ENCODE measurements at regions not wholly inside any gene's neighbourhood (a gene's known extent, or its start where the extent isn't known, plus 50 kb on each side); places are given as distances from the start of the nearest gene placed in this dataset.

- Histone ChIP-seq H3K27me3 (ENCODE audit: control insufficient read depth in 2 of 2, insufficient read depth in 2 of 2, low read length in 2 of 2) (no peaks in the 10 kb centered on the region), H3K27ac (ENCODE audit: insufficient read depth, low read depth, low read length) (no peak overlapping the region), H3K9me3 (replicated peaks; ENCODE audit: control insufficient read depth, insufficient read depth, low read length) (no peaks in the 10 kb centered on the region), H3K4me3 (replicated peaks in 1 of 3; ENCODE audit: insufficient read depth in 1 of 3, low read depth in 1 of 3, low read length in 3 of 3) (no peak overlapping the region), H3K36me3 (ENCODE audit: control insufficient read depth in 2 of 2, extremely low read depth in 1 of 2, insufficient read depth in 2 of 2, low read length in 2 of 2) (no peaks in the 10 kb centered on the region), H3K9me1 (replicated peaks; ENCODE audit: control insufficient read depth, extremely low read depth, insufficient read depth, low read length) (no peaks in the 10 kb centered on the region), H3K79me2 (ENCODE audit: control insufficient read depth, insufficient read depth, low read length) (no peaks in the 10 kb centered on the region), H3K9ac (replicated peaks; ENCODE audit: extremely low read depth, insufficient read depth, low read length) (no peak overlapping the region), H3K4me2 (ENCODE audit: insufficient read depth, low read length) (no peak overlapping the region), H4K20me1 (replicated peaks; ENCODE audit: control insufficient read depth, extremely low read depth, insufficient read depth, low read length) (no peaks in the 10 kb centered on the region), H2AFZ (ENCODE audit: low read depth, low read length) (no peak overlapping the region), H3K4me1 (ENCODE audit: control insufficient read depth, extremely low read depth, insufficient read depth, low read length) (peaks cover 27% of the 10 kb centered on the region)
- FAIRE-seq (no peak), DNase-seq (ENCODE audit: low read depth, low spot score) (no peak)
- POLR2A ChIA-PET: no interaction called here
- CTCF ChIA-PET: interaction anchor here (1.4 kb wide), 1 partner anchor 518 kb away, joined by 3 read pairs; no protein-coding TSS in a partner anchor
- TF ChIP-seq MYC (IDR thresholded peaks at IDR 0.05; ENCODE audit: low read depth, low read length) (no peak), POLR2A (IDR thresholded peaks at IDR 0.05; ENCODE audit: low read depth, low read length) (no peak), JUN (IDR thresholded peaks at IDR 0.05; ENCODE audit: borderline replicate concordance, insufficient read depth, insufficient read length, low read depth) (no peak), GATA2 (IDR thresholded peaks at IDR 0.05; ENCODE audit: insufficient read depth, insufficient read length, low read depth, low read length) (no peak), FOS (IDR thresholded peaks at IDR 0.05; ENCODE audit: borderline replicate concordance, insufficient read depth, low read length) (no peak), POLR2AphosphoS5 (IDR thresholded peaks at IDR 0.05; ENCODE audit: insufficient read depth, low read depth, low read length) (no peak), EZH2 (IDR thresholded peaks at IDR 0.05; ENCODE audit: borderline replicate concordance, low read depth, low read length, severe bottlenecking) (no peak)
- TF ChIP-seq, protein P1, sequence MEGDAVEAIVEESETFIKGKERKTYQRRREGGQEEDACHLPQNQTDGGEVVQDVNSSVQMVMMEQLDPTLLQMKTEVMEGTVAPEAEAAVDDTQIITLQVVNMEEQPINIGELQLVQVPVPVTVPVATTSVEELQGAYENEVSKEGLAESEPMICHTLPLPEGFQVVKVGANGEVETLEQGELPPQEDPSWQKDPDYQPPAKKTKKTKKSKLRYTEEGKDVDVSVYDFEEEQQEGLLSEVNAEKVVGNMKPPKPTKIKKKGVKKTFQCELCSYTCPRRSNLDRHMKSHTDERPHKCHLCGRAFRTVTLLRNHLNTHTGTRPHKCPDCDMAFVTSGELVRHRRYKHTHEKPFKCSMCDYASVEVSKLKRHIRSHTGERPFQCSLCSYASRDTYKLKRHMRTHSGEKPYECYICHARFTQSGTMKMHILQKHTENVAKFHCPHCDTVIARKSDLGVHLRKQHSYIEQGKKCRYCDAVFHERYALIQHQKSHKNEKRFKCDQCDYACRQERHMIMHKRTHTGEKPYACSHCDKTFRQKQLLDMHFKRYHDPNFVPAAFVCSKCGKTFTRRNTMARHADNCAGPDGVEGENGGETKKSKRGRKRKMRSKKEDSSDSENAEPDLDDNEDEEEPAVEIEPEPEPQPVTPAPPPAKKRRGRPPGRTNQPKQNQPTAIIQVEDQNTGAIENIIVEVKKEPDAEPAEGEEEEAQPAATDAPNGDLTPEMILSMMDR (IDR thresholded peaks at IDR 0.05; ENCODE audit: extremely low read depth in 1 of 2, insufficient read depth in 1 of 2, low read depth in 1 of 2, low read length in 2 of 2): no peak
- TF ChIP-seq, protein P2, sequence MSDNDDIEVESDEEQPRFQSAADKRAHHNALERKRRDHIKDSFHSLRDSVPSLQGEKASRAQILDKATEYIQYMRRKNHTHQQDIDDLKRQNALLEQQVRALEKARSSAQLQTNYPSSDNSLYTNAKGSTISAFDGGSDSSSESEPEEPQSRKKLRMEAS (IDR thresholded peaks at IDR 0.05; ENCODE audit: insufficient read depth, insufficient read length): no peak
- intact Hi-C loops (cut with micrococcal nuclease) (loop anchor here (10.0 kb wide), 1 partner anchor 519 kb away; no protein-coding TSS in a partner anchor), dilution Hi-C loops (cut with MboI; ENCODE audit: extremely low pct_ligation_motif_present, low sequenced_read_pairs) (no loop called here)
- BruUV-seq (replicated peaks): no TSS peak
These were observed 619.4 kb downstream of the CCER1 start for GRCh38 chr12:90335566-90335965.
